H4 (cell line): ENCODE measurements at regions not wholly inside any gene's neighbourhood (a gene's known extent, or its start where the extent isn't known, plus 50 kb on each side); places are given as distances from the start of the nearest gene placed in this dataset.

Experiments used
- DNase-seq: peaks from one replicate; pipeline ENCODE4 v3.0.0-alpha.2; 2015; ENCODE audit warnings: low spot score

DNA sequence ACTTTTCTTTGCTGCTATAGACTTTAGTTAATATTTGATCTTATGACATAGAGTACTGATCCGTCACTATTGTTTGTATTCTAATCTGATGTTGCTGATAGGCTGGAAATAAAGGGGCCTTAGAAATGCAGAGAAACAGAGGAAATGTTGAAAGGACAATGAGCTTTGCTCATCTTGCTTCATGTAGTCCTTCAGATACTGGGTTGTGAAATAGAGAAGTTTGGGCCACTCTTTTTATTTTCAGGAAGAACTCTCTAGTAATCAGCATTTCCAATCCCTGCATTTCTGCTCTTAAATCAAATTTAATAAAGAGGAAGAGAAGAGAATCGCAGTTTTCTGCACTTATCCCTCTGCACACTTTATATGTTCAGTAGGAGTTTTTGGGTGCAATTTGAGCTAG, 192.8 kb upstream of the THBS1 start:
- DNase-seq, result no peak

GRCh38 chr15:39391230-39391629, 189.6 kb upstream of the THBS1 start:
- DNase-seq, result peak; percentile 81

GRCh38 chr15:39392469-39393047, 188.3 kb upstream of the THBS1 start:
- DNase-seq, result no peak

GRCh38 chr15:39393575-39394335, 187.1 kb upstream of the THBS1 start:
- no peak for DNase-seq

DNA sequence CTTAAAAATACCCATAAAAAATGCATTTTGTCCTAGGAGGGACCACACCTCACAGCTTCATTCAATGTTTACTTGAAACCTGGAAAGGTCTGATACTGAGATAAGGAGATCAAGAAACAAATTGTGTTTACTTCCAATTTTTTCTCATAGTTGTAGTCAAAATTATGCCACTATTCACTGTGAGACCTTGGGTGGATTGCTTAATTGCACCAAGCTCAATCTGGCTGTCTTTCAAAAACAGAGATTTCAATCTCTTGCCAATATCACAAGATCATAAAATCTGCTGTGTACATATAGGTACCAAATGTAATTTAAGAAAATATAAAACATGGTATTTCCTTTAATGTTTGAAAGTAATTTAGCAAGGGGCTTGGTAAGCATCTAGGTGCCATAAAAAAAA, 186.4 kb upstream of the THBS1 start:
- no peak for DNase-seq

GRCh38 chr15:39396979-39397615, 183.8 kb upstream of the THBS1 start:
- DNase-seq, result no peak

DNA sequence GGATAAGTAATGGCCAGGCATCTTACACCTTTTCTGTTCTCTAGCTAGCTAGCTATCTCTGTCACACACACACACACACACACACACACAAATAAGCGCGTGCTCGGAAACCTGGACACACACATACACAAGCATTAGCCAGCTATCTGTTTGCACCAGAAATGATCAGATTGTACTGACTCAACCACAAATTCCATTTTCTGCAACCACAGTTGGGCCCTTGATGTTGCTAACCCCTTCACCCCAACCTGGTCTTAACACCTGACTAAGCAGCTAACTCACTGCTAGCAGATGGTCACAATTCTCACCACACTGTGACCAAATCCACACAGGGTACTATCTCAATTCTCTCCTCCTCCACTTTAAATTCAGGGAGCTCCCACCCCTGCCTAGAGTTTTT, 183.0 kb upstream of the THBS1 start:
- no peak for DNase-seq

DNA sequence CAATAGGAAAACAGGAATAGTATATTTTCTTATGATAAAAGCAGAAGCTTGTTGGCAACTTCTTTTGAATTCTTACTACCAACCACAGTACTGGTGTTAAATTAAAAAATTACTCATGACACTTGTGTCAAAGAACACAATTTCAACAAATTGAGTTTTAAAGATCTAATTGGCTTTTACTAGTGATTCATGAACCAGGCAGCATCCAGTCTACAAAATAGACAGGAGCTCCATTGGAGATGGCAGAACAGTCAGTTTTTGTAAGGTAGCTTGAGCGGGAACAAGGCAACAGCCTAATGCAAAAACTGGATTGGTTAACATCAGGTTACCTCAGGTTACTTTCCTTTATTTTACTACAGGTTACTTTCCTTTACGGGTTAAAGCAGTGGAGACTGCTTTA, 181.3 kb upstream of the THBS1 start:
- DNase-seq, result no peak

GRCh38 chr15:39400002-39400401, 180.9 kb upstream of the THBS1 start:
- no peak for DNase-seq

GRCh38 chr15:39400821-39401550, 179.9 kb upstream of the THBS1 start:
- no peak for DNase-seq

- DNase-seq, result peak; percentile 47
These were observed 177.2 kb upstream of the THBS1 start for GRCh38 chr15:39403640-39404117.

GRCh38 chr15:39404767-39405181, 176.1 kb upstream of the THBS1 start:
- peak; percentile 67 for DNase-seq

DNA sequence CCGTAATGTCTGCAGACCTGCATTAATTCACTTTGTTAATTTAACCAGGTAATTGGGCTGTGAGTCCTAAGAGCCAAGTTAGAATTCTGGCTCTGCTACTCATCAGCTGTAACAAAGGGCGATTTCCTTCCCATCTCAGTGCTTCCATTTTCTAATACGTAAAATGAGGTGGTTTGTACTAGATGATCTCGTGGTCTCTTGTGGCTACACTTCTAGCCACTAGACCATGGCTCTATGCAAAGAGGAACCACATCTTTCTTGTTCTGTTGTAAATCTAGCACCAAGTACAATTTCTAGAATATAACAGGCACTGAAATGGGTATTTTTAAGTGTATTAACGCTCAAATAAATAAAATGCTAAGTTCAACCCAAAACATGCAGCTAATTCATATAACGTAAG, 174.4 kb upstream of the THBS1 start:
- DNase-seq, result no peak

- DNase-seq, result no peak
These were observed 173.8 kb upstream of the THBS1 start for GRCh38 chr15:39407116-39407515.

DNA sequence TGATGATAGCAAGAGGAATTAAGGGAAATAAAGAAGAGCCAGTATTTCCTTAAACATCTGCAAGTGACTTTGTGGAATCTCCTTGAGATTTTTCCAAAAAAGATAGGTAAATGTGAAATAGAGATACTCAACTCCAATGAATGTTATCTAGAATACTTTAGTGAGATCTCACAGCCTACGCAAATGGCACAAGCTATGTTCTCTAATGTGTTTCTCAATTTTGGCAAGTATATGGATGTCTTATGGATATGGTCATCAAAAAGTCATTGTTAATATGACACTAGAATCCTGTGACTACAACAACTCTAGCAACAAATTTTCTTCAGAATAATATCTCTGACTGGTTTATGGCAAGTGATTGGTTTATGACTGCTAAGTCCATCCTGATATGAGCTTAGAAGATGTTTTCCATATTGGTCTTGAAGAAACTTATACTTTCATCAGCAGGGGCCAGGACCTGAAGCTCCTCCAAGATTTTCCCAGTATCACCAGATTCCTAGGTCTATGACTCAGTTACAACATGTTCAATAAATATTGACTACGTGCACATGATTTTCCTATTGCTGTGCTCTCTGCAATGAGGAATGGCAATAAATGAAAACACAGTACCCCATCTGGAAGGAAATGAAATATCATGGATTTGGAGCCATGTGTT, 170.9 kb upstream of the THBS1 start:
- DNase-seq, result no peak

- no peak for DNase-seq
These were observed 169.5 kb upstream of the THBS1 start for GRCh38 chr15:39411102-39411989.

- DNase-seq, result no peak
These were observed 167.3 kb upstream of the THBS1 start for GRCh38 chr15:39413558-39413957.

- no peak for DNase-seq
These were observed 166.7 kb upstream of the THBS1 start for GRCh38 chr15:39414201-39414600.

GRCh38 chr15:39415634-39416033, 165.2 kb upstream of the THBS1 start:
- DNase-seq, result no peak

DNA sequence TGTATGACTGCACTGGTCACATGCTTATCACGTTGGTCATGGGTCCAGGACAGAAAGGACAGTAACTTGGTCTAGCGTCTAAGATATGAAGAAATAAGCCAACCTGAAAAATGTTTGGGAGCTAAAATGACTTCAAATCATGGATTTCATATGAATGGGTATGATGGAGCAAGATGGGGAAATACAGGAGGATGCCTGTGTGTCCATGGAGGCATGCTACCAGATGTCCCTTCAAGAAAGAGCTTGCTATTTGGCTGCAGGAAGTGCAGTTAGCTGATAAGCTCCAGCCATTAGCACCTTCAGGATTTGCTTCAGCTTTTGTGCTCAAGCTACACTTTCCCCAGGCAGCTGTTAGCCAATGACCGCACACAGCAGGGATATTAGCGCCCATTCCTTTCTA, 164.6 kb upstream of the THBS1 start:
- DNase-seq, result no peak
